Activated B cell treated with CpG ODN at 0.5 μM for 24 hours (primary cell): ENCODE measurements at regions not wholly inside any gene's neighbourhood (a gene's known extent, or its start where the extent isn't known, plus 50 kb on each side); places are given as distances from the start of the nearest gene placed in this dataset.

Source experiments
- ATAC-seq: fragments of 200-7000 bp; cut with Tn5 transposase; one replicate; pipeline ENCODE4 v1.10.0; 2021; ENCODE audit warnings: low read depth, mild to moderate bottlenecking, moderate library complexity
- CTCF ChIA-PET: fragments of 350-600 bp; sonication (Branson Sonifier 250); formaldehyde crosslinking; loops from one replicate; lab custom pipeline; 2021; ENCODE audit warnings: antibody characterized with exemption; lab: Charles Lee
- POLR2A ChIA-PET: fragments of 350-600 bp; sonication (Branson Sonifier 250); formaldehyde crosslinking; loops from one replicate; lab custom pipeline; 2021; ENCODE audit warnings: antibody characterized with exemption; lab: Charles Lee
- DNase-seq: peaks from one replicate; pipeline ENCODE4 v3.0.0; 2022
- H3K27ac Mint-ChIP-seq: one replicate; pipeline ENCODE4 v1.8.0; 2020; ENCODE audit warnings: mixed read lengths
- H3K27me3 Mint-ChIP-seq: one replicate; pipeline ENCODE4 v1.8.0; 2021; ENCODE audit warnings: mixed read lengths
- H3K36me3 Mint-ChIP-seq: one replicate; pipeline ENCODE4 v1.8.0; 2021; ENCODE audit warnings: low read depth, mixed read lengths
- H3K4me1 Mint-ChIP-seq: one replicate; pipeline ENCODE4 v1.8.0; 2021; ENCODE audit warnings: mixed read lengths
- H3K4me3 Mint-ChIP-seq: one replicate; pipeline ENCODE4 v1.8.0; 2020; ENCODE audit warnings: mild to moderate bottlenecking, mixed read lengths
- H3K9me3 Mint-ChIP-seq: one replicate; pipeline ENCODE4 v1.8.0; 2020; ENCODE audit warnings: mixed read lengths
- intact Hi-C: fragments of 100-400 bp; cut with micrococcal nuclease; formaldehyde crosslinking; loops from one replicate; pipeline ENCODE4 v1.15.1; 2024
- TF ChIP-seq, protein P1 (sequence below): fragments of 200-600 bp; IDR thresholded peaks from one replicate; pipeline ENCODE4 v1.8.0; 2022; ENCODE audit warnings: antibody characterized with exemption, mild to moderate bottlenecking

GRCh38 chr15:81940467-81941451 is 105.1 kb downstream of the MEX3B start:
- Mint-ChIP-seq H3K4me3 (no peak overlapping the region), H3K36me3 (no peaks in the 10 kb centered on the region), H3K27me3 (peaks cover 4% of the 10 kb centered on the region), H3K27ac (no peak overlapping the region), H3K4me1 (no peaks in the 10 kb centered on the region), H3K9me3 (peaks cover 8% of the 10 kb centered on the region)
- POLR2A ChIA-PET, result no interaction called here
- no peak for ATAC-seq
- TF ChIP-seq, protein P1, sequence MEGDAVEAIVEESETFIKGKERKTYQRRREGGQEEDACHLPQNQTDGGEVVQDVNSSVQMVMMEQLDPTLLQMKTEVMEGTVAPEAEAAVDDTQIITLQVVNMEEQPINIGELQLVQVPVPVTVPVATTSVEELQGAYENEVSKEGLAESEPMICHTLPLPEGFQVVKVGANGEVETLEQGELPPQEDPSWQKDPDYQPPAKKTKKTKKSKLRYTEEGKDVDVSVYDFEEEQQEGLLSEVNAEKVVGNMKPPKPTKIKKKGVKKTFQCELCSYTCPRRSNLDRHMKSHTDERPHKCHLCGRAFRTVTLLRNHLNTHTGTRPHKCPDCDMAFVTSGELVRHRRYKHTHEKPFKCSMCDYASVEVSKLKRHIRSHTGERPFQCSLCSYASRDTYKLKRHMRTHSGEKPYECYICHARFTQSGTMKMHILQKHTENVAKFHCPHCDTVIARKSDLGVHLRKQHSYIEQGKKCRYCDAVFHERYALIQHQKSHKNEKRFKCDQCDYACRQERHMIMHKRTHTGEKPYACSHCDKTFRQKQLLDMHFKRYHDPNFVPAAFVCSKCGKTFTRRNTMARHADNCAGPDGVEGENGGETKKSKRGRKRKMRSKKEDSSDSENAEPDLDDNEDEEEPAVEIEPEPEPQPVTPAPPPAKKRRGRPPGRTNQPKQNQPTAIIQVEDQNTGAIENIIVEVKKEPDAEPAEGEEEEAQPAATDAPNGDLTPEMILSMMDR, result no peak
- intact Hi-C loops, result no loop called here
- no peak for DNase-seq
- CTCF ChIA-PET, result interaction anchor here (0.7 to 1.7 kb wide), 5 partner anchors 8 to 461 kb away, joined by 3 to 6 read pairs (median 3); no protein-coding TSS in a partner anchor

DNA sequence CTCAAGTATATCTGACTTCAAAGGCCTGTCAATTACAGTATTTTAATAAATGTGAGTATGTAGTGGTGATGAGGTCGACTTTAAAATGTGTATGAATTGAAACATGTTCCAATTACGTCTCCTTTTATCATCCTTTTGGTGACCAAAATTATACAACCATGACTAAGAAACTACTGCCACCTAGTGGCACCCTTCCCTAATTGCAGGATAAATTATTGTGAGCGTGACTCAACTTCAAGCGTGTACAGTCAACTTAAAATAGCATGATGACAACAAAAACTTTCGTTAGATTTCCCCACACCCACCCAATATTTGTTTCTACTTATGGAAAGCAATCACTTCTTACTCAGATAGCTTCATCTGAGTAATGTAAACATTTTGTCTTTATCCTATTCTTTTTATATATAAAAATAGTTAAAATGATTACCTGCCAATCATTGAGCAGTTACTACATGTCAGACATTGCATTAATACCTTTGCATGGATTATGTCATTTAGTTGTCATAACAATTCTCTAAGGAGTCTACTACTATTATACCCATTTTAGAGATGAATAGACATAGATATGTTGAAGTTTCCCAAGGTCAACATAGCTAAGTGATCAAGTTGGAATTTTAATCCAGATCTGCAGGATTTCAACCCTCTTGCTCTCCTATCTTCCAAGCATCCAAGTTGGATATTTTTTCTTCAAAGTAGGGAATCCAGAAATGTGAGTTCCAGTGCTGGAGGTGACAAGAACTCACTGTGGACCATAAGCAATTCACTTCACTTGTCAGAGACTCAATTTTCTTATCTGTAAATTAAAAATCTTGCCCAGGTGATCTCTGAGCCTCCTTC is 106.0 kb downstream of the MEX3B start:
- CTCF ChIA-PET, result interaction anchor here (0.7 to 1.7 kb wide), 4 partner anchors 9 to 460 kb away, joined by 3 to 6 read pairs (median 3); no protein-coding TSS in a partner anchor
- Mint-ChIP-seq H3K4me3 (no peak overlapping the region), H3K27ac (no peak overlapping the region), H3K9me3 (peaks cover 8% of the 10 kb centered on the region), H3K36me3 (no peaks in the 10 kb centered on the region), H3K27me3 (peaks cover 4% of the 10 kb centered on the region), H3K4me1 (no peaks in the 10 kb centered on the region)
- intact Hi-C loops, result loop anchor here (1.0 kb wide), 1 partner anchor 460 kb away; no protein-coding TSS in a partner anchor
- DNase-seq, result no peak
- no peak for ATAC-seq
- TF ChIP-seq, protein P1, result no peak
- POLR2A ChIA-PET, result no interaction called here

DNA sequence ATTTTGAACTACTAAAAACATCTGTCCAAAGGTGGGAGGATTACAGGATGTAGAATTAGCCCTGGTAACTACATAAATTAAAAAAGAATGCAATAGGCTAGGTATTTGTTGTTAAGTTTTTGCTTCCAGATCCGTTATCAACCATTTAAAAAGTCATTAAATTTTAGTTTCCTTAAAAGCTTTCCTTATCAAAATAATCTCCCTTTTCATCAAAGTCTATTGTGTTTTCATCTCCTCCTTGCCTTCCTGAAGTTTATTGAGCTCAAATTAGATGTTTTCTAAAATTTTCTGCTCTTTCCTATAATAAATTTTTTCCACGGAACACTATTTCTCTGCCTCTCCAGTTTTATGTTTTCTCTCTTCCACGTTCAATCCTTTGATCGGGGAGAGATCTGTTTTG is 108.6 kb downstream of the MEX3B start:
- intact Hi-C loops, result no loop called here
- ChIA-PET POLR2A (no interaction called here), CTCF (no interaction called here)
- TF ChIP-seq, protein P1, result no peak
- Mint-ChIP-seq H3K27ac (no peak overlapping the region), H3K27me3 (peaks cover 1% of the 10 kb centered on the region), H3K36me3 (no peaks in the 10 kb centered on the region), H3K4me1 (no peaks in the 10 kb centered on the region), H3K9me3 (peaks cover 8% of the 10 kb centered on the region), H3K4me3 (no peak overlapping the region)
- DNase-seq (no peak), ATAC-seq (no peak)

DNA sequence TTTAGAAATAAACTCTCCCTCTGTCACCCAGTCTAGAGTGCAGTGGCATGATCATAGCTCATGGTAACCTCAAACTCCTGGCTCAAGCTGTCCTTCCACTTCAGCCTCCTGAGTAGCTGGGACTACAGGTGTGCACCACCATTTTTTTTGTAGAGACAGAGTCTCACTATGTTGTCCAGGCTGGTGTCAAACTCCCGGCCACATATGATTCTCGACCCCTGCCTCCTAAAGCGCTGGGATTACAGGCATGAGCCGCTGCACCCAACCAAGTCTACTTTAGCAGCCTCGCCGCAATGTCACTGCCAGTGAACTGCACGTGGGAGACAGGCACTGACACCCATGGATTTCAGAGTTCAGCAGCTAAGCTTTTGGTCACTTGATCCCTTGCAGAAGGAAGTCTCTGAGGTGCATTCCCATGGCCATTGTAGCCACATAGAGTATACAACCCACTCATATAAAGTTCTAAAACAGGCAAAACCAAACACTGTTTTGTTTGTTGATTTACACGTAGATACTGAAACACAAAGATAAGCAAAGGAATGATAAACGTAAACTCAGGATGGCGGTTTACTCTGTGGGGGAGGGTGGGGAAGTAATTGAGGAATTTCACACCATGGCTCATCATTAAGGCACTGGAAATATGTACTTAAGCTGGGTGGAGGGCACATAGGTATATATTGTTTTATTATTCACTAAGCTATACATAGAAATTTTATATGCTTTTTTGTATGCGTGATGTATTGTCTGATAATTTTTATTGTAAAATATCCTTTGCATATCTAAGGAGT is 115.0 kb downstream of the MEX3B start:
- TF ChIP-seq, protein P1, result no peak
- DNase-seq, result no peak
- Mint-ChIP-seq H3K4me1 (no peaks in the 10 kb centered on the region), H3K9me3 (no peaks in the 10 kb centered on the region), H3K36me3 (no peaks in the 10 kb centered on the region), H3K27me3 (no peaks in the 10 kb centered on the region), H3K4me3 (no peak overlapping the region), H3K27ac (no peak overlapping the region)
- ATAC-seq, result no peak
- intact Hi-C loops, result no loop called here
- ChIA-PET CTCF (no interaction called here), POLR2A (no interaction called here)
